NCI-H774 (cell line): ENCODE measurements at regions not wholly inside any gene's neighbourhood (a gene's known extent, or its start where the extent isn't known, plus 50 kb on each side); places are given as distances from the start of the nearest gene placed in this dataset.
"Not testable (repeated sequence)": the region's sequence is repeated elsewhere in the genome, so short reads cannot be mapped to it uniquely, and the experiment has no call there.

Experiments
- DNase-seq: peaks from one replicate; lab custom pipeline; 2025; lab: John Stamatoyannopoulos, UW

DNA sequence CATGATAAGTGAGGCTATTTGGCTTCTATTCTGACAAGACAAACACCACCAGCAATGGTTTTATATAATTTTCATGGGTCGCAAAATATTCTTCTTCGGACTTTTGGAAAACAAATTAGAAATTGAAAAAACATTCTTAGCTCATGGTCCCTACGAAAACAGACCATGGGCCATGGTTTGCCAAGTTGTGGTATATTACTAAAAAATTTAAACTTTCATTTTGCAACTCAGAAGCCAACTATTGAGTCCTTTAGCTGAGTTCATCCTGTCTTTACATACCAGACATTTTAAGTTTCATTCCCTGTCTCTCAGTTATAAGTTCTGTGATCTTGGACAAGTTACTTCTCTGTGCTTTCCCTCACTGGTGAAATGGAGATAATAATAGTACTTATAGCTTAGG, 198.1 kb downstream of the CSNK1G3 start:
- no peak for DNase-seq

DNA sequence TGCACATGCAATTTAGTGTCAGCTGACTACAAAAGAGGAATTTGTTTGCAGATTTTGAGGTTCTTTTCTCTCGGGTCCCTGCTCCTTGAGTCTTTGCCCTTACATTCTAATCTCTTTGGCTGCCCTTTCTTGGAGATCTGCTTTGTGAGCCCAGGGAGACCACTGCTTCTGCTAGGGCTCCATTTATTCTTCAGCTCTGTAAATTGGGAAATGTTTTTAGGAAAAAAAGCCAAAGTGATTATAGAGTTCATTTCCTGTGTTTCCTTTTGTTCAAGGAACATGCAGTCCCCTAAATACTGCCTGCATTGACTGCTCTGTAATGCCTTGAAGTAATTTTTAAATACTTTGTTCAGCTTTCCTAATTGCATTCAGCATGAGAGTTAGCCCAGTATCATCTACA, 197.4 kb downstream of the CSNK1G3 start:
- no peak for DNase-seq

- DNase-seq: no peak
These were observed 196.3 kb downstream of the CSNK1G3 start for GRCh38 chr5:123708074-123708806.

DNA sequence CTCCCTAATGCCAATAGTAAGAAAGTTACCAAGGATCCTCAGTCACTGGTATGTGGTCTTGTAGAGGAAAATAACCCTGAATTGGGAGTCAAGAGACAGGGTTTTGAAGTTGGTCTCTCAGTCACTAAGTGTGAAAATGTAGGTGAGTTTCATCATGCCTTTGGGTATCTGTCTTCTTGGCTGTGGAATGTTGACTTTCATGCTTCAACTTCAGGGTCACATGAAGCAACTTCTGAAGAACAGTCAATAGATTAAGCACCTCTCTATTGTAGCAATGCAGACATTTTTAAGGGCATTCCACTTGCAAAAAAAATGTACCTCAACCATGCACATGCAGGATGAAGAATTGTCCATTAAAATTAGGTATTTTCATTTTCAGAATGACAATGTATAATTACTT, 194.6 kb downstream of the CSNK1G3 start:
- no peak for DNase-seq

GRCh38 chr5:123705741-123706140, 193.8 kb downstream of the CSNK1G3 start:
- DNase-seq: no peak

- no peak for DNase-seq
These were observed 189.7 kb downstream of the CSNK1G3 start for GRCh38 chr5:123701511-123702200.

GRCh38 chr5:123700624-123701287, 188.8 kb downstream of the CSNK1G3 start:
- DNase-seq: no peak

- no peak for DNase-seq
These were observed 187.6 kb downstream of the CSNK1G3 start for GRCh38 chr5:123699571-123699970.

GRCh38 chr5:123698937-123699336, 187.0 kb downstream of the CSNK1G3 start:
- DNase-seq: not testable (repeated sequence)

DNA sequence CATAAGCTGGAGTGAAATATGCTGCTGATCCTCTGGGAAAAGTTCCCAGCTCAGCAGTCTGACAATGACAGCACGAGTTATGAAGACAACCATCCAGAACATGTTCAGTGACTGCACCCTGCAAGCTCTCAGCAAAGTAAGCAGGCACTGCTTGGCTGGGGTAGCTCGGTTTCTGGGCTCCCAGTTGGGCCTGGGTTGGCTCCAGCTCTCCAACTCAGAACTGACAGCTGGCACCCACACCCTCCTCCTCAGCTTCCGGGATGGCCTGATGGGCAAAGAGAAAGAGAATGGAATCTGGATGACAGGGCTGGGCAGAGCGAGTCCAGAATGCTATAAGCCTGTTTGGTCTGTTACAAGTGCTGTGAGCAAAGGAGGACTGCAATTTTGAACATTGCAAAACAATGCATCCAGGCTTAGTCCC, 185.0 kb downstream of the CSNK1G3 start:
- no peak for DNase-seq

DNA sequence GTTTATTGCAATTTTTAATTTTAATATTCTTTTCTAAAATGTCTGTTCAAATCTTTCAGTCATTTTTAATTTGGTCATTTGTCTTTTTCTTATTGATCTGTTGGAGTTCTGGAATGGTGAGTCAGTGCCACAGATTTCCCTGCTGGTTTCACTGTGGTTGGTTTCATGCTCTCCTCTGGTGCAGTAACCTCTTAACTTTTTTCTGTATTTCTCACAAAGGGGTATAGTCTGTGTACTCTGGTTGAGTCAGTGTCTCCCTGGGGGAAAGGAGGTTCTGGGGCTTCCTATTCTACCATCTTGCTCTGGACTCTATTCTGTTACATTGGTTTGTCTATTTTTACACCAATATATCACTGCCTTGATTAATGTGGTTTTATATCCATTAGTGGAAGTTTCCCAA, 178.8 kb downstream of the CSNK1G3 start:
- no peak for DNase-seq

DNA sequence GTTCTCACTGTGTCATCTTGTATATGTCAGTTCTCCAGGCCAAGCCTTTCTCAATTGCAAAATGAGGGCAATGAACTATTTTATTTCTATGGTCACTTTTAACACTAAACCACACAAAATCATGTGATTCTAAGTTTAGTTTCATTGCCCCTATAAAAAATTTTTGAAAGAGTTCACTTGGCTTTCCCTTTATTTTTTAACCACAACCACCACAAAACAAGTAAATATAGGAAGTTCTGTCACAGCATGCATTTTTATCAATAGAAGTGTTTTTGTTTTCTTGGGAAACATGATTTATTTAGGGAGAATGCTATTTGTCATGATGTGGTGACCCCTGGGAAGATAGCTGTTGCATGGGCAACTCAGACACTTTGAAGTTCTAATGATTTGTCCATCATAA, 169.1 kb downstream of the CSNK1G3 start:
- DNase-seq: no peak

- no peak for DNase-seq
These were observed 161.1 kb downstream of the CSNK1G3 start for GRCh38 chr5:123673107-123673506.

- DNase-seq: no peak
These were observed 159.9 kb downstream of the CSNK1G3 start for GRCh38 chr5:123671711-123672456.

DNA sequence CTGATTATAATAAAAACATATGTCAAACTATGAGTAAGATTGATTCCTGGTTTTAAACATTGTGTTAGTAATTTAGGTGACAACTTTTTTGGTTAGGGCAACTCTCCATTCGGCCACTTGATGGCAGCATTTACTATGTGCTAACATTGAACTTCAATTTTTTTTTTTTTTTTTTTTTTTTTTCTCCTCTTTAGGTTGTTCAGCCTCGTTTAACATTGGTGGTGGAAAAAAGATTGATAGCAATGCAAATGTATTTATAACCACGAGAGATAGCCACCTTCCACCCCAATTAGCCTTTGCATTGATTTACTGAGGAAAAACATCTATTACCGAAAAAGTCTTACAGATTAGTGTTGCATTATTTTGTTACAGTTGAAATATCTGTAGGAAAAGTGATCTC, 159.1 kb downstream of the CSNK1G3 start:
- peak; percentile 47 for DNase-seq
